ENCODE measurements at regions not wholly inside any gene's neighbourhood (a gene's known extent, or its start where the extent isn't known, plus 50 kb on each side); places are given as distances from the start of the nearest gene placed in this dataset.

- DNase-seq: no peak
These were observed 245.5 kb upstream of the CXCR4 start for GRCh38 chr2:136363470-136363869.

DNA sequence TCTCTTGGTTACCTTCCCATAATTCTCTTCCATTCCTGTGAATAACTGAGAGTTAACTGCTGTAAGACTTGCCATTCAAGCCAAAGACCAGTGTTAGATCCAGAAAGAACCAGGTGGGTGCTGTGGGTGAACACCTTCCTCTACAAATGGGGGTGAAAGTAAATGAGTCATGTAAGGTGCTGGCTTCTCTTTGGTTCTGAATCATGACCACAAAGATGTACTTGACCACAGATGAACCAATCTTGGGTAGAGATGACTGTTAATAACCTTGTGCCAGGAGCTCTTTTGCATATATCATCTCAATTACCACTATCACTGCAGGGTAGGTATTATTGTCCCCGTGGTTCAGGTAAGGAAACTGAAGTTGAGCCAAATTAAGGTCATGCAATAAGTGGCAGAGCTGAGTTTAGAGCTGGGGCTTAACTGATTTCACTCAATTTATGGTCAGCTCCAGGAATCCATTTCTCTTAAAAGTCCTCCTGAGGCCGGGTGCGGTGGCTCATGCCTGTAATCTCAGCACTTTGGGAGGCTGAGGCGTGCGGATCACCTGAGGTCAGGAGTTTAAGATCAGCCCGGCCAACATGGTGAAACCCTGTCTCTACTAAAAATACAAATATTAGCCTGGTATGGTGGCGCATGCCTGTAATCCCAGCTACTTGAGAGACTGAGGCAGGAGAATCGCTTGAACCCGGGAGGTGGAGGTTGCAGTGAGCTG lies 244.9 kb upstream of the CXCR4 start:
- no peak for DNase-seq

DNA sequence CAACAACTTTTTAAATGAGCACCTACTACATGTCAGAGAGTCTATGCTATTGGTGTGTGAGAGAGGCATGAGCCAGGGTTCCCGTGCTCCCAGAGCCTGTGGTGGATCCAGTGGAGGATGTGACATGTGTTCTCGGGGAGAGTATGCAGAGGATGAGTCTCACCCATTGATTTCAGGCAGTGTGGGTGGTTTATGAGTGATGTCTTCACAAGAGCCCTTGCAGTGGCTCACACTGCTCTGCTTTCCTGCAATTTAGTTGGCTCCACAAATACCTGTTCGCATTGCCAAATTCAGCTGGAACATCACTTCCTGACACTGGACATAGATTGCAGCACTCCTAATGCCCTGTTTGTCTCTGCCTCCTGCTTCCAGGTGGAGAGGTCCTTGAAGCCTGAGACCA lies 243.6 kb upstream of the CXCR4 start:
- no peak for DNase-seq

GRCh38 chr2:136360790-136361189 lies 242.8 kb upstream of the CXCR4 start:
- DNase-seq: no peak

- DNase-seq: no peak
These were observed 241.4 kb upstream of the CXCR4 start for GRCh38 chr2:136359121-136359965.

- DNase-seq: no peak
These were observed 240.6 kb upstream of the CXCR4 start for GRCh38 chr2:136358576-136358975.

GRCh38 chr2:136357007-136357380 lies 239.0 kb upstream of the CXCR4 start:
- no peak for DNase-seq

GRCh38 chr2:136356125-136357006 lies 238.4 kb upstream of the CXCR4 start:
- DNase-seq: no peak

DNA sequence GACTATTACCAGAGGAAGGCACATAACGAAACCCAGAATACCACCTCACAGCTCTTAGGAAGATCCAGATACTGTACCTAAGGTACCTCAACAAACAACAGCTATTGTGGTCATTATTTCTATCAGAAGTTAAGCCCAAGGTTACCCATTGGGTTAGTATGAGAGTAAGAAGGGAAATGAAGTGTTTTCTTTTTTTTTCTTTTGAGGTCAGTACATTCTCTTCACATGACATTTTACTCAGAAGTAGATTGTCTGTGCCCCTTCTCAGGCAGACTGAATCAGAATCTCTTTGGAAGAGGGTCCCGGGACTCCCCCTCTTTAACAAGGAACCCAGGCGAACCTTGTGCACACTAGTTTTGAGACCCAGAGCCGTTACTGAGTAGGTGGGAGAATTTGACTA lies 233.7 kb upstream of the CXCR4 start:
- no peak for DNase-seq

- no peak for DNase-seq
These were observed 230.0 kb upstream of the CXCR4 start for GRCh38 chr2:136347981-136348380.

DNA sequence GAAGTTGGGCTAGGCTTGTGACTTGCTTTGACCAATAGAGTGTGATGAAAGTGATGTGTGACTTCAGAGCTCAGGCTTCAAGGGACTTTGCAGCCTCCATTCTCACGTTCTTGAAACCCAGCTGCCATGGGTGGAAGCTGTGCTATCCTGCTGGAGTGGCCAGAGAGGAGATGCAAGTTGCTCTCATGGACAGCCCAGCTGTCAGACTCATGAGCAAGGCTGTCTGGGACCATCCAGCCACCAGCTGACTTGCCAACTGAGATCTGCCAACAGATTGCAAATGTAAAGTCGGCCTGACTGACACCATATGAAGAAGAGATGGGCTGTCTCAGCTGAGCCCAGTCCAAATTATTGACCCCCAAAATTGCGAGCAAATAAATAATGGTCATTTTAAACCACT lies 226.4 kb upstream of the CXCR4 start:
- DNase-seq: no peak

GRCh38 chr2:136342138-136342537 lies 224.2 kb upstream of the CXCR4 start:
- no peak for DNase-seq

GRCh38 chr2:136334967-136335366 lies 217.0 kb upstream of the CXCR4 start:
- DNase-seq: no peak

DNA sequence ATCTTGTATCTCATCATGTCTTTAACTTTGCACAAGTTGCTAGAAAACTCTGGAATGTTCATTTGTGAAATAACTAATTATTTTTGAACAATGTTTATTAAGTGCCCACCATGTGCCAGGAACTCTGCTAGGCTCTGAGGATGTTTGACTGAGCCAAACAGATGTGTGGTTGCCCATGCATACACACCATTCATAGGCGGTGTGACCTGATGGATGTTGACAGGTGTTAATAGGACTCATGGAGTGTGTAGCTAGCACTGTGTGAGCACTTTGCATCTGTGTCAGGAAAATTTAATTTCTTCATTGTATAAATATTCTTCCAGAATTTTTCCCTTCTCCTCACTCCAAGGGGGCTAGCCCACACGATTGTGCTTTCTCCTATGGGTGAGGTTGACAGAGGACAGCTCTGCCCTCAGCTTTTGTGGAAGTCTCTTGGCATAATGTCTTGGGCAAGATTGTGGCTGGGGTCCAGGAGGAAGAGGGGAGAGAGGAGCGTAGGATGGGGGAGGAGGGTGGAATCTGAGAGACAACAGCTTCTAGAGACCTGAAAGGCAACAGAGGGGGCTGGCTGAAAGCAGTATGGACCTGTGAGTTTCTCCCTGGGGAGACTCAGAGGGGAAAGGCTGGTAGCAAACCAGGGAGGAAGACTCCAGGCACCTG lies 214.6 kb upstream of the CXCR4 start:
- no peak for DNase-seq

- DNase-seq: no peak
These were observed 213.3 kb upstream of the CXCR4 start for GRCh38 chr2:136331226-136331625.

- DNase-seq: no peak
These were observed 210.4 kb upstream of the CXCR4 start for GRCh38 chr2:136328207-136328795.

DNA sequence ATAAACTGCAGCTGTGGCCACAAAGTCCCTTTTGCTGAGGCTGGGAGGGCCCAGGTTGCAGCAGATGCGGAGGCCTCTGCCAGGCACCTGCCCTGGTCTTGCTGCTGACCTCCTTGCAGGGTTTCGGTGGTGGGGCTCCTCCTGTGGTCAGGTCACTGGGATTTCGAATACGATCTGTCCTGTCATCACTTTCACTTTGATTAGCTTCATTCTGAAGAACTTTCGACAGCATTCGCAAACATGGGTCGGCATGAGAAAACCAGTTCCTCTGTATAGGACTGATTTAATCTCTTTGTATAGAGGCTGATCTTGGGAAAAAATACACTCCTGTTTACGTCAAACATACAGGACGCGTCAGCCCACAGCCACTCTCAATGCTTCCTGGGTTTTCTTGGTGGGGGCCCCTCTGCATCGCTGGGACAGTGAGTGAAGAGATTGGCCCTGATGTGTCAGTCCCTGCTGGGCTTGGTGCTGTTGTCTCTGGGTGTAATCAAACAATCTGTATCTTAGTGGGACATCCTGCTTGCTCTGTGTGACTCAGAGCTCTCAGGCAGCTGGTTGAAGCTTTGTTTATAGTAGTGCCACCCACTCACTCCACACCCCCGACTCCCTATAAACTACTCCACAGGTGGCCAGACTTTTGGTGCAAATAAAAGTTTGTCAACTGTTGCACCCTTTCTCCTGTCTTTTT lies 209.4 kb upstream of the CXCR4 start:
- DNase-seq: no peak

- no peak for DNase-seq
These were observed 207.9 kb upstream of the CXCR4 start for GRCh38 chr2:136325844-136326331.

DNA sequence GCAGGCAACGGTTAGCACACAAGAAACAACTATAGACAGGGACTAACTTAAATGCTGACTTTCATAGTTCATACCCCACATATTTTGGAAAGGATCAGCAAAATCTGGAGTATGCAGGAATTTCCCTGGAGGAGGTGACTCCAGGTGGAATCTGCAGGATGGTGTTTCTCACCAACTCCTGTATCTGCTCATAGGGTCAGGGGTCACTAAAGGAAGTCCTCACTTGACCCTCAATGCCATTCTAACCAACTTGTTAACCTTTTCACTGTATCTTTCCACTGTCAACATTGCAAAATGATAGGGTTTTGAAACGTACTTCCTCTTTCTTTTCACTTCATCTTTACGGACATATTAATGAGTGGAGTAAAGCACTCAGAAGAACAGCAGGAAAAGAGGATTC lies 207.0 kb upstream of the CXCR4 start:
- DNase-seq: peak; percentile 77

DNA sequence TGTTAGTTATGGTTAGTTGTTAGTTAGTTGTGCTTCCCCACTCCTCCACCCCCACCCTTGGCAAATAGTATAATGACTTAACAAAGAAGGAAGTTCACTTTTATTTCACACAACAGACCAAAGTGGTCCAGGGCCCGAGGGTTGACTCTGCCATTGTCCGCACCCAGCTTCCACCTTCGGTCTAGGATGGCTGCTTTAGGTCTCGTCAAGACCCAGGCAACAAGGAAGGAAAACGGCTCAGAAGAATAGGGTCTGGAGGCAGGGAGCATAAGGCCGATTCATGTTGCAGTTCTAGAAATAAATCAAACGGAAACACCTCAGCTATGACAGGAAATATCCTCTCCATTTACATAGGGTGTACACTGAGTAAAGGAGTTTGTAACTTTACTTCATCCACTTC lies 206.0 kb upstream of the CXCR4 start:
- no peak for DNase-seq

- DNase-seq: peak; percentile 22
These were observed 205.2 kb upstream of the CXCR4 start for GRCh38 chr2:136323195-136323594.

DNA sequence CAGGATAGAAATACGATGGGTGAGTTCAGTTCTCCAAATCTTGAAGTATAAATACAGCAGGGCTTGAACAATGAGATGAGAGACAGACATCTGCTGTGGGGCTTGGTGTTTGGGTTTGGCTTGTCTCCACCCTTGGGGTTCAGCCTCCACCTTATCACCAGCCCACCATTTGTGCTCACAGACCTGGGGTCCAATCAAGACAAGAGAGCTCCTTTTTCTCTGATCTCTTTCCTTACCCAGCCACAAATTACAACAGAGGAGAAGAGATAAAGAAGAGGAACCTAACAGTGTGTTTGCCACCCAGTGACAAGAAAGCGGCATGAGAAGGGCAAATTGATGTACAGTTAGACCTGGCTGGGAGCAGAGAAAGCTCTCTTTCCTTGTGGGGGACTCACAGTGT lies 204.5 kb upstream of the CXCR4 start:
- DNase-seq: peak; percentile 86

Measured in OCI-M1 (cell line).